ENCODE measurements at regions not wholly inside any gene's neighbourhood (a gene's known extent, or its start where the extent isn't known, plus 50 kb on each side); places are given as distances from the start of the nearest gene placed in this dataset.
"Not testable (repeated sequence)": the region's sequence is repeated elsewhere in the genome, so short reads cannot be mapped to it uniquely, and the experiment has no call there.

DNA sequence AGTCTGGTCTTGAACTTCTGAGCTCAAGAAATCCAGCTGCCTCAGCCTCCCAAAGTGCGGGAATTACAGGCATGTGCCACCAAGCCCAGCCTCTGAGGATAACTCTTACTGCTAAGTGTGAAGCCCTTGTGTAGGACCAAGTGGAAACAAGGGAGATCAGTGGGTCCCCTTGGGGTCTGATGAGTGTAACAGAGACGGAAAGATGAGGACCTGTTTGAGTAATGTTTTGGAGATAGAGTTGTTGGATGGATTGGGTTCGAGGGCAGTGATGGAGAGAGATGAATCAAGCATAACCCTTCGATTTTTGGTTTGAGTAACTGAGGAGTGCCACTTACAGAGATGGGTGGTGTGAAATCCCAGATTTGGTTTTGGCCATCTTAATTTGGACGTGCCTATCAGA, 378.7 kb downstream of the ANAPC1 start:
- TF ChIP-seq CTCF, POLR2A (IDR thresholded peaks at IDR 0.05): not testable (repeated sequence)

Measured in thyroid gland (tissue), 4 donors.